ENCODE measurements at regions not wholly inside any gene's neighbourhood (a gene's known extent, or its start where the extent isn't known, plus 50 kb on each side); places are given as distances from the start of the nearest gene placed in this dataset.

GRCh38 chr2:191515551-191515950 is 162.4 kb upstream of the NABP1 start:
- TF ChIP-seq GATA2 (IDR thresholded peaks at IDR 0.05; ENCODE audit: low read depth, low read length) (no peak), GATA3 (IDR thresholded peaks at IDR 0.05; ENCODE audit: low read depth, low read length) (no peak)
